Hepatocyte (in vitro differentiated cells): ENCODE measurements at regions not wholly inside any gene's neighbourhood (a gene's known extent, or its start where the extent isn't known, plus 50 kb on each side); places are given as distances from the start of the nearest gene placed in this dataset.
"Not testable (repeated sequence)": the region's sequence is repeated elsewhere in the genome, so short reads cannot be mapped to it uniquely, and the experiment has no call there.

Experiments
- DNase-seq: peaks from one replicate; pipeline ENCODE4 v3.0.0-alpha.2; 2016; ENCODE audit warnings: low spot score
- H2AFZ ChIP-seq: fragments of 200-600 bp; sonication (generic); 2 replicates; pipeline ENCODE4 v1.6.0; 2016; ENCODE audit warnings: antibody characterized with exemption, mild to moderate bottlenecking
- H3K27ac ChIP-seq: fragments of 200-600 bp; sonication (generic); 2 replicates; pipeline ENCODE4 v1.5.1; 2016; ENCODE audit warnings: mild to moderate bottlenecking
- H3K27me3 ChIP-seq: fragments of 200-600 bp; sonication (generic); 2 replicates; pipeline ENCODE4 v1.6.1; 2016
- H3K36me3 ChIP-seq: fragments of 200-600 bp; sonication (generic); replicated peaks from 2 replicates; pipeline ENCODE4 v1.5.1; 2016; ENCODE audit warnings: low read depth; ENCODE audit not compliant: insufficient read depth
- H3K4me1 ChIP-seq: fragments of 200-600 bp; sonication (generic); 2 replicates; pipeline ENCODE4 v1.5.1; 2016; ENCODE audit warnings: mild to moderate bottlenecking, moderate library complexity; ENCODE audit not compliant: insufficient read depth
- H3K4me2 ChIP-seq: fragments of 200-600 bp; sonication (generic); 2 replicates; pipeline ENCODE4 v1.6.0; 2016
- H3K4me3 ChIP-seq: fragments of 200-600 bp; sonication (generic); 2 replicates; pipeline ENCODE4 v1.5.1; 2016; ENCODE audit warnings: mild to moderate bottlenecking
- H3K79me2 ChIP-seq: fragments of 200-600 bp; sonication (generic); 2 replicates; pipeline ENCODE4 v1.6.0; 2017; ENCODE audit warnings: mild to moderate bottlenecking
- H3K9me2 ChIP-seq: fragments of 200-600 bp; sonication (generic); replicated peaks from 2 replicates; pipeline ENCODE4 v1.6.0; 2017; ENCODE audit warnings: mild to moderate bottlenecking; ENCODE audit not compliant: insufficient read depth
- H3K9me3 ChIP-seq: fragments of 200-600 bp; sonication (generic); 2 replicates; pipeline ENCODE4 v1.5.1; 2016; ENCODE audit warnings: low read depth, mild to moderate bottlenecking
- H4K20me1 ChIP-seq: fragments of 200-600 bp; sonication (generic); 2 replicates; pipeline ENCODE4 v1.6.0; 2016; ENCODE audit warnings: mild to moderate bottlenecking; ENCODE audit not compliant: insufficient read depth, poor library complexity, severe bottlenecking
- CTCF ChIP-seq: fragments of 200-600 bp; sonication (generic); IDR thresholded peaks from 2 replicates; pipeline ENCODE4 v1.5.1; 2016; ENCODE audit warnings: antibody characterized with exemption, mild to moderate bottlenecking; ENCODE audit not compliant: poor library complexity
- EZH2 ChIP-seq: fragments of 200-600 bp; sonication (generic); IDR thresholded peaks from 2 replicates; pipeline ENCODE4 v1.6.1; 2016; ENCODE audit warnings: antibody characterized with exemption, mild to moderate bottlenecking, borderline replicate concordance
- EZH2phosphoT487 ChIP-seq: fragments of 200-600 bp; sonication (generic); IDR thresholded peaks from one replicate; pipeline ENCODE4 v1.6.1; 2018; ENCODE audit warnings: antibody characterized with exemption, mild to moderate bottlenecking, low read depth, moderate library complexity; ENCODE audit not compliant: unreplicated experiment, severe bottlenecking
- WGBS: methylation state at CpG from one replicate; pipeline ENCODE4 v1.1.6; 2016; ENCODE audit warnings: low lambda C conversion rate; ENCODE audit errors: missing lambda C conversion rate; 5-methylcytosine and 5-hydroxymethylcytosine counted together

GRCh38 chr21:23585419-23585818, 2021.9 kb downstream of the MRPL39 start:
- no peaks in the 10 kb centered on the region for H3K9me3 ChIP-seq
- DNase-seq, result no peak
- H3K9me2 ChIP-seq, result no peaks in the 10 kb centered on the region
- no peaks in the 10 kb centered on the region for H4K20me1 ChIP-seq
- H3K4me3 ChIP-seq, result no peak overlapping the region
- H3K79me2 ChIP-seq, result no peaks in the 10 kb centered on the region
- 55% methylated on average over 2 of the region's 2 CpGs for WGBS
- no peak overlapping the region for H3K27ac ChIP-seq
- H3K27me3 ChIP-seq, result no peaks in the 10 kb centered on the region
- TF ChIP-seq CTCF, result no peak
- TF ChIP-seq EZH2, result no peak
- no peak for TF ChIP-seq EZH2phosphoT487
- H3K4me2 ChIP-seq, result no peak overlapping the region
- no peaks in the 10 kb centered on the region for H3K4me1 ChIP-seq
- no peak overlapping the region for H2AFZ ChIP-seq
- no peaks in the 10 kb centered on the region for H3K36me3 ChIP-seq

DNA sequence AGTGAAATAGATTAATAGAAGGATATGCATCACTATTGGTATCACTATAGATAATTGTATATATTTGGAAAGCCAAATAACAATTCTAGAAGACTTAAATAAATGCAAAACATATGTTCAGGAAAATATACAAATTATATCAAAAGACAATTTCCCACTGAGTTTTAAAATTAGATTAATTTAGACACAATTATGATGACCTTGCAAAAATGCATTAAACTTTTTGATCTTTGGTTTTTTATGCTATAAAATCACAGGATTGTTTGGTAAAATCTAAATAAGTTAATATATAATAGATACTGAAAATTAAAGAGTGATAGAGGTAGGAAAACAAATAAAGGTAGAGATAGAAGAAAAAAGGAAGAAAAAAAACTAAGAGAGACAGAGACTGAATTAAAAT, 2027.7 kb downstream of the MRPL39 start:
- Histone ChIP-seq H3K4me2 (no peak overlapping the region), H3K9me2 (no peaks in the 10 kb centered on the region), H3K36me3 (no peaks in the 10 kb centered on the region), H2AFZ (no peak overlapping the region), H3K27me3 (no peaks in the 10 kb centered on the region), H3K27ac (no peak overlapping the region), H3K79me2 (no peaks in the 10 kb centered on the region), H3K4me1 (no peaks in the 10 kb centered on the region), H4K20me1 (no peaks in the 10 kb centered on the region), H3K9me3 (no peaks in the 10 kb centered on the region), H3K4me3 (no peak overlapping the region)
- TF ChIP-seq CTCF, result no peak
- TF ChIP-seq EZH2phosphoT487, result no peak
- DNase-seq, result no peak

- Histone ChIP-seq H3K27me3 (no peaks in the 10 kb centered on the region), H3K36me3 (no peaks in the 10 kb centered on the region), H4K20me1 (no peaks in the 10 kb centered on the region), H3K27ac (no peak overlapping the region), H3K4me1 (no peaks in the 10 kb centered on the region), H3K4me3 (no peak overlapping the region), H3K9me3 (no peaks in the 10 kb centered on the region), H3K9me2 (no peaks in the 10 kb centered on the region), H3K79me2 (no peaks in the 10 kb centered on the region), H2AFZ (no peak overlapping the region), H3K4me2 (no peak overlapping the region)
- 66% methylated on average over 1 of the region's 1 CpG for WGBS
- no peak for TF ChIP-seq EZH2phosphoT487
- TF ChIP-seq CTCF, result no peak
- no peak for TF ChIP-seq EZH2
- no peak for DNase-seq
Observed at GRCh38 chr21:23578027-23578426, 2029.3 kb downstream of the MRPL39 start.

DNA sequence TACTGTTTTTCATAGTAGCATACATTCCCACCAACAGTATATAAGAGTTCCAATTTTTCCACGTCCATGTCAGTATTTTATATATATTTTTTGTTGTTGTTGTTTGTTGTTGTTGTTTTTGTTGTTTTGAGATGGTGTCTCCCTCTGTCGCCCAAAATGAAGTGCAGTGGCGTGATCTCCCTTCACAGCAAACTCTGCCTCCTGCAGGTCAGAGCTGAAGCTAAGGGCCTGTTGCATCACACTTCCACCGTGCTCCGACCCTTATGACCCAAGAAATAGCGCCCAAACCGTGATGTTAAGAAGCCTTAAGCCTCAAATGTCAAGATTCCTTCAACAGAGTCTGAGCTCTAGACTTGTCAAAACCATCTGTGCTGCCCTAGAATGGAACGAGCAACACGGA, 2032.3 kb downstream of the MRPL39 start:
- Histone ChIP-seq H3K4me2 (no peak overlapping the region), H2AFZ (no peak overlapping the region), H3K36me3 (no peaks in the 10 kb centered on the region), H3K27me3 (no peaks in the 10 kb centered on the region), H3K9me2 (no peaks in the 10 kb centered on the region), H4K20me1 (no peaks in the 10 kb centered on the region), H3K27ac (no peak overlapping the region), H3K9me3 (no peaks in the 10 kb centered on the region), H3K4me1 (no peaks in the 10 kb centered on the region), H3K4me3 (no peak overlapping the region), H3K79me2 (no peaks in the 10 kb centered on the region)
- TF ChIP-seq EZH2, result no peak
- no peak for TF ChIP-seq EZH2phosphoT487
- no peak for TF ChIP-seq CTCF
- no peak for DNase-seq
- WGBS, result 69% methylated on average over 9 of the region's 9 CpGs

GRCh38 chr21:23548924-23549323, 2058.4 kb downstream of the MRPL39 start:
- not testable (repeated sequence) for H3K79me2 ChIP-seq, H4K20me1 ChIP-seq, H3K4me2 ChIP-seq, H3K4me3 ChIP-seq, H3K27ac ChIP-seq, H3K4me1 ChIP-seq, H3K36me3 ChIP-seq, H3K9me2 ChIP-seq, H3K9me3 ChIP-seq, DNase-seq, H3K27me3 ChIP-seq, H2AFZ ChIP-seq
- WGBS, result 75% methylated on average over 5 of the region's 5 CpGs
